K562 (cell line): ENCODE measurements at regions not wholly inside any gene's neighbourhood (a gene's known extent, or its start where the extent isn't known, plus 50 kb on each side); places are given as distances from the start of the nearest gene placed in this dataset.

Experiments used
- CTCFL ChIP-seq: IDR thresholded peaks from 2 replicates; pipeline ENCODE4 v1.6.1; 2011; ENCODE audit warnings: borderline replicate concordance, low read depth, mild to moderate bottlenecking, moderate library complexity, low read length; ENCODE audit not compliant: insufficient read depth, poor library complexity, severe bottlenecking
- FUS ChIP-seq: fragments of 200-400 bp; formaldehyde crosslinking; optimal IDR thresholded peaks from 2 replicates; pipeline ENCODE3; 2017; ENCODE audit warnings: low read depth, low read length
- HDAC2 ChIP-seq: fragments of 450-650 bp; IDR thresholded peaks from 2 replicates; pipeline ENCODE4 v1.6.1; 2016; ENCODE audit warnings: mild to moderate bottlenecking
- KLF1 ChIP-seq: fragments of 450-650 bp; IDR thresholded peaks from 2 replicates; pipeline ENCODE4 v1.6.1; 2016; ENCODE audit warnings: missing genetic modification characterization, missing compliant biosample characterization
- NR2C1 ChIP-seq, 2 experiments: fragments of 450-650 bp; IDR thresholded peaks; 2 replicates each; pipeline ENCODE4 v1.6.1; 2017; ENCODE audit warnings: mild to moderate bottlenecking in 2 of 2, antibody characterized with exemption in 1 of 2, inconsistent platforms in 1 of 2, missing compliant biosample characterization in 1 of 2, missing genetic modification characterization in 1 of 2
- PYGO2 ChIP-seq: fragments of 450-650 bp; IDR thresholded peaks from 2 replicates; pipeline ENCODE4 v1.6.1; 2016; ENCODE audit warnings: mild to moderate bottlenecking, missing genetic modification characterization, moderate library complexity, missing compliant biosample characterization
- RBM15 ChIP-seq: fragments of 200-400 bp; formaldehyde crosslinking; IDR thresholded peaks from 2 replicates; pipeline ENCODE4 v1.6.1; 2018; ENCODE audit warnings: mild to moderate bottlenecking, low read length, moderate library complexity; ENCODE audit not compliant: insufficient read depth
- RBM17 ChIP-seq: fragments of 200-400 bp; formaldehyde crosslinking; IDR thresholded peaks from 2 replicates; pipeline ENCODE4 v1.6.1; 2017; ENCODE audit warnings: low read depth, mild to moderate bottlenecking, low read length, borderline replicate concordance
- REST ChIP-seq, 2 experiments: fragments of 450-650 bp; formaldehyde crosslinking in 1 of 2; IDR thresholded peaks; 2 replicates each; pipeline versions ENCODE4 v1.4.0 to v1.6.1; 2014 to 2020; ENCODE audit warnings: mild to moderate bottlenecking in 2 of 2, borderline replicate concordance in 1 of 2, low read depth in 1 of 2
- TAL1 ChIP-seq: fragments of 450-650 bp; IDR thresholded peaks from 2 replicates; pipeline ENCODE4 v1.6.1; 2016; ENCODE audit warnings: mild to moderate bottlenecking
- ZNF586 ChIP-seq: fragments of 450-650 bp; formaldehyde crosslinking; conservative IDR thresholded peaks from 2 replicates; pipeline ENCODE4 v1.4.0; 2020; ENCODE audit warnings: mild to moderate bottlenecking, moderate library complexity
- TF ChIP-seq, protein P1 (sequence below): fragments of 450-650 bp; IDR thresholded peaks from one replicate; pipeline ENCODE4 v1.6.1; 2018; ENCODE audit warnings: mild to moderate bottlenecking, moderate library complexity; ENCODE audit not compliant: partially characterized antibody

DNA sequence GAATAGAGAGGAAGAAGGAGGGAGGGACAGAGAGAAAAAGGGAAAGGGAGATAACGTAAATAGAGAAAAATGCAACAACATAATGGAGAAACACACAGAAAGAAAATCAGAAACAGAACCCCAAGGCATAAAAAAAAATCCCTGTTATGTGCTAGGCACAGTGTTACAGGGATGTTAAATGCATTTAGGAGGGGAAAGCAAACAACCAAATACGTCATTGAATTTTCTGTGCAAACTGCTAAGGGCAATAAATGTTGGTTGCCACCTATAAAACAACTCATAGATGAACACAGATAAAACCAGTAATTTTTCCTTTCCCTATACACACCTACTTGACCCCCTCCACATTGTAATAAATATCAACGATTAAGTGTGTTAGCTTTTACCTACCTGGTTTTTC lies 51.3 kb upstream of the ASTN2 start (continued):
- TF ChIP-seq REST (IDR thresholded peaks at IDR 0.05; ENCODE audit: borderline replicate concordance) (no peak), REST (CRISPR knock-in tag; IDR thresholded peaks at IDR 0.05; ENCODE audit: low read depth) (no peak), KLF1 (tag) (no peak), FUS (no peak), TAL1 (no peak), CTCFL (no peak), PYGO2 (tag) (no peak), NR2C1 (IDR thresholded peaks at IDR 0.05) (no peak), NR2C1 (tag; IDR thresholded peaks at IDR 0.05) (no peak), RBM15 (no peak), HDAC2 (no peak), ZNF586 (CRISPR knock-in tag) (no peak), RBM17 (no peak)
- TF ChIP-seq, protein P1, sequence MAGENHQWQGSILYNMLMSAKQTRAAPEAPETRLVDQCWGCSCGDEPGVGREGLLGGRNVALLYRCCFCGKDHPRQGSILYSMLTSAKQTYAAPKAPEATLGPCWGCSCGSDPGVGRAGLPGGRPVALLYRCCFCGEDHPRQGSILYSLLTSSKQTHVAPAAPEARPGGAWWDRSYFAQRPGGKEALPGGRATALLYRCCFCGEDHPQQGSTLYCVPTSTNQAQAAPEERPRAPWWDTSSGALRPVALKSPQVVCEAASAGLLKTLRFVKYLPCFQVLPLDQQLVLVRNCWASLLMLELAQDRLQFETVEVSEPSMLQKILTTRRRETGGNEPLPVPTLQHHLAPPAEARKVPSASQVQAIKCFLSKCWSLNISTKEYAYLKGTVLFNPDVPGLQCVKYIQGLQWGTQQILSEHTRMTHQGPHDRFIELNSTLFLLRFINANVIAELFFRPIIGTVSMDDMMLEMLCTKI: no peak
